ENCODE measurements at regions not wholly inside any gene's neighbourhood (a gene's known extent, or its start where the extent isn't known, plus 50 kb on each side); places are given as distances from the start of the nearest gene placed in this dataset.
"Not testable (repeated sequence)": the region's sequence is repeated elsewhere in the genome, so short reads cannot be mapped to it uniquely, and the experiment has no call there.

GRCh38 chr20:52031206-52031562, 160.4 kb downstream of the ZFP64 start:
- CTCF ChIA-PET, result interaction anchor here (1.2 kb wide), 1 partner anchor 17 kb away, joined by 4 read pairs; no protein-coding TSS in a partner anchor
- no peak for TF ChIP-seq CTCF (IDR thresholded peaks at IDR 0.05; ENCODE audit: unreplicated experiment)
- no peak for DNase-seq
- Mint-ChIP-seq H3K4me3 (ENCODE audit: low read depth, unreplicated experiment) (no peak overlapping the region), H3K27ac (ENCODE audit: unreplicated experiment) (no peak overlapping the region), H3K4me1 (ENCODE audit: low read depth, unreplicated experiment) (no peaks in the 10 kb centered on the region), H3K36me3 (ENCODE audit: insufficient read depth, unreplicated experiment) (no peaks in the 10 kb centered on the region), H3K9me3 (ENCODE audit: low read depth, unreplicated experiment) (no peaks in the 10 kb centered on the region), H3K27me3 (ENCODE audit: unreplicated experiment) (no peaks in the 10 kb centered on the region)
- intact Hi-C loops (cut with micrococcal nuclease; ENCODE audit: unreplicated experiment), result no loop called here
- BruUV-seq (replicated peaks), result no TSS peak

GRCh38 chr20:52029129-52029528, 162.4 kb downstream of the ZFP64 start:
- CTCF ChIA-PET; H3K36me3 Mint-ChIP-seq (ENCODE audit: insufficient read depth, unreplicated experiment); H3K4me1 Mint-ChIP-seq (ENCODE audit: low read depth, unreplicated experiment); H3K27me3 Mint-ChIP-seq (ENCODE audit: unreplicated experiment); DNase-seq; BruUV-seq (replicated peaks); H3K4me3 Mint-ChIP-seq (ENCODE audit: low read depth, unreplicated experiment); intact Hi-C loops (cut with micrococcal nuclease; ENCODE audit: unreplicated experiment); H3K27ac Mint-ChIP-seq (ENCODE audit: unreplicated experiment); H3K9me3 Mint-ChIP-seq (ENCODE audit: low read depth, unreplicated experiment): not testable (repeated sequence)

- no peak for DNase-seq
- Mint-ChIP-seq H3K36me3 (ENCODE audit: insufficient read depth, unreplicated experiment) (no peaks in the 10 kb centered on the region), H3K27ac (ENCODE audit: unreplicated experiment) (no peak overlapping the region), H3K4me3 (ENCODE audit: low read depth, unreplicated experiment) (no peak overlapping the region), H3K4me1 (ENCODE audit: low read depth, unreplicated experiment) (no peaks in the 10 kb centered on the region), H3K27me3 (ENCODE audit: unreplicated experiment) (no peaks in the 10 kb centered on the region), H3K9me3 (ENCODE audit: low read depth, unreplicated experiment) (no peaks in the 10 kb centered on the region)
- no TSS peak for BruUV-seq (replicated peaks)
- no peak for TF ChIP-seq CTCF (IDR thresholded peaks at IDR 0.05; ENCODE audit: unreplicated experiment)
- CTCF ChIA-PET, result interaction anchor here (0.5 to 0.6 kb wide), 2 partner anchors 205 to 409 kb away, joined by 3 to 7 read pairs; no protein-coding TSS in a partner anchor
- intact Hi-C loops (cut with micrococcal nuclease; ENCODE audit: unreplicated experiment), result no loop called here
These were observed 165.6 kb downstream of the ZFP64 start for GRCh38 chr20:52025938-52026337.

- Mint-ChIP-seq H3K9me3 (ENCODE audit: low read depth, unreplicated experiment) (peaks cover 2% of the 10 kb centered on the region), H3K4me3 (ENCODE audit: low read depth, unreplicated experiment) (no peak overlapping the region), H3K36me3 (ENCODE audit: insufficient read depth, unreplicated experiment) (no peaks in the 10 kb centered on the region), H3K4me1 (ENCODE audit: low read depth, unreplicated experiment) (no peaks in the 10 kb centered on the region), H3K27me3 (ENCODE audit: unreplicated experiment) (no peaks in the 10 kb centered on the region), H3K27ac (ENCODE audit: unreplicated experiment) (no peak overlapping the region)
- CTCF ChIA-PET, result no interaction called here
- intact Hi-C loops (cut with micrococcal nuclease; ENCODE audit: unreplicated experiment), result no loop called here
- BruUV-seq (replicated peaks), result no TSS peak
- TF ChIP-seq CTCF (IDR thresholded peaks at IDR 0.05; ENCODE audit: unreplicated experiment), result no peak
- no peak for DNase-seq
These were observed 172.3 kb downstream of the ZFP64 start for GRCh38 chr20:52019313-52019712.

- DNase-seq, result no peak
- CTCF ChIA-PET, result no interaction called here
- Mint-ChIP-seq H3K27ac (ENCODE audit: unreplicated experiment) (no peak overlapping the region), H3K36me3 (ENCODE audit: insufficient read depth, unreplicated experiment) (no peaks in the 10 kb centered on the region), H3K4me1 (ENCODE audit: low read depth, unreplicated experiment) (no peaks in the 10 kb centered on the region), H3K27me3 (ENCODE audit: unreplicated experiment) (no peaks in the 10 kb centered on the region), H3K4me3 (ENCODE audit: low read depth, unreplicated experiment) (no peak overlapping the region), H3K9me3 (ENCODE audit: low read depth, unreplicated experiment) (peaks cover 2% of the 10 kb centered on the region)
- intact Hi-C loops (cut with micrococcal nuclease; ENCODE audit: unreplicated experiment), result no loop called here
- BruUV-seq (replicated peaks), result no TSS peak
- TF ChIP-seq CTCF (IDR thresholded peaks at IDR 0.05; ENCODE audit: unreplicated experiment), result no peak
These were observed 173.8 kb downstream of the ZFP64 start for GRCh38 chr20:52017669-52018317.
